AG10803 (cell line): ENCODE measurements at regions not wholly inside any gene's neighbourhood (a gene's known extent, or its start where the extent isn't known, plus 50 kb on each side); places are given as distances from the start of the nearest gene placed in this dataset.
"Not testable (repeated sequence)": the region's sequence is repeated elsewhere in the genome, so short reads cannot be mapped to it uniquely, and the experiment has no call there.

ENCODE experiments used
- DNase-seq: peaks from one replicate; pipeline ENCODE4 v3.0.0; 2010; ENCODE audit warnings: low read depth
- H3K4me3 ChIP-seq: 2 replicates; pipeline ENCODE4 v1.5.1; 2011; ENCODE audit warnings: mild to moderate bottlenecking, low read length, control low read depth
- CTCF ChIP-seq: conservative IDR thresholded peaks from 2 replicates; pipeline ENCODE4 v1.5.1; 2011; ENCODE audit warnings: mild to moderate bottlenecking, low read length, control low read depth, inconsistent platforms

GRCh38 chr11:44430140-44430539 lies 120.2 kb upstream of the ALX4 start:
- DNase-seq: no peak
- no peak overlapping the region for H3K4me3 ChIP-seq
- no peak for TF ChIP-seq CTCF

GRCh38 chr11:44434191-44434590 lies 124.3 kb upstream of the ALX4 start:
- no peak for DNase-seq
- H3K4me3 ChIP-seq: no peak overlapping the region
- TF ChIP-seq CTCF: no peak

- no peak for DNase-seq
- TF ChIP-seq CTCF: no peak
- H3K4me3 ChIP-seq: no peak overlapping the region
These were observed 127.2 kb upstream of the ALX4 start for GRCh38 chr11:44437122-44437521.

- H3K4me3 ChIP-seq, DNase-seq: not testable (repeated sequence)
These were observed 122.4 kb upstream of the CD82 start for GRCh38 chr11:44442893-44443673.

GRCh38 chr11:44443836-44444769 lies 121.4 kb upstream of the CD82 start:
- TF ChIP-seq CTCF: no peak
- no peak for DNase-seq
- H3K4me3 ChIP-seq: no peak overlapping the region

GRCh38 chr11:44444770-44445321 lies 120.6 kb upstream of the CD82 start:
- DNase-seq: no peak
- no peak for TF ChIP-seq CTCF
- H3K4me3 ChIP-seq: no peak overlapping the region

- H3K4me3 ChIP-seq: no peak overlapping the region
- no peak for TF ChIP-seq CTCF
- DNase-seq: no peak
These were observed 119.7 kb upstream of the CD82 start for GRCh38 chr11:44445500-44446365.
